Cardiac muscle cell (in vitro differentiated cells and primary cell): ENCODE measurements at regions not wholly inside any gene's neighbourhood (a gene's known extent, or its start where the extent isn't known, plus 50 kb on each side); places are given as distances from the start of the nearest gene placed in this dataset.
"Not testable (repeated sequence)": the region's sequence is repeated elsewhere in the genome, so short reads cannot be mapped to it uniquely, and the experiment has no call there.

ENCODE experiments used
- DNase-seq, 2 donors: peaks; one replicate each; pipeline versions ENCODE4 v3.0.0 to v3.0.0-alpha.2; 2010 to 2017; ENCODE audit warnings: low read depth in 1 of 2, low spot score in 1 of 2
- H3K27ac ChIP-seq: fragments of 200-600 bp; sonication (generic); 2 replicates; pipeline ENCODE4 v1.5.1; 2016
- H3K27me3 ChIP-seq: fragments of 200-600 bp; sonication (generic); 2 replicates; pipeline ENCODE4 v1.6.0; 2016; ENCODE audit warnings: control low read depth
- H3K36me3 ChIP-seq: fragments of 200-600 bp; sonication (generic); 2 replicates; pipeline ENCODE4 v1.5.1; 2016; ENCODE audit warnings: control low read depth
- H3K4me1 ChIP-seq: fragments of 200-600 bp; sonication (generic); 2 replicates; pipeline ENCODE4 v1.8.1; 2017; ENCODE audit warnings: low read depth, mild to moderate bottlenecking, mixed run types
- H3K4me3 ChIP-seq: fragments of 200-600 bp; sonication (generic); 2 replicates; pipeline ENCODE4 v1.5.1; 2016; ENCODE audit warnings: mild to moderate bottlenecking
- H3K9me3 ChIP-seq: fragments of 200-600 bp; sonication (generic); 2 replicates; pipeline ENCODE4 v1.5.1; 2017; ENCODE audit warnings: low read depth, mild to moderate bottlenecking, control low read depth
- TF ChIP-seq, protein P1 (sequence below): IDR thresholded peaks from 2 replicates; pipeline ENCODE4 v1.5.1; 2012; ENCODE audit warnings: low read depth, mild to moderate bottlenecking, low read length

DNA sequence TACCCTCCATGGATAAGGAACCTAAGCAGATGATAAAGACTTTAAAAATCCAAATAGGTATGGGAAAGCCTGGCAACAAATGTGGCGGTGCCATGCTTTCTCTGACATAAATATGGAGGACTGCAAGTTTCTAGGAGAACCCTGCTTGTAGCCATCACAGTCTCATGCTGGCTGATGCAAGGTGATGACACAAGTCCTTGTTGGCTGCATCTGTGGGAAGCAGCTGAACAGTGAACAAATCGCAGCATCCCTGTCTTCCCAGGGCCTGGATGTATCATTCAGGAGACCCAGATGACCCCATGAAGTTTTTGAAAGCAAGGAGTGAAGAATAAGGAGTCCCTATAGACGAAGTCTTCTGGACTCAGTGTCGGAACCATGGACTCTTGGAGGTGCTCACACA, 234.4 kb upstream of the HS3ST1 start:
- H3K27me3 ChIP-seq = no peaks in the 10 kb centered on the region
- TF ChIP-seq, protein P1, sequence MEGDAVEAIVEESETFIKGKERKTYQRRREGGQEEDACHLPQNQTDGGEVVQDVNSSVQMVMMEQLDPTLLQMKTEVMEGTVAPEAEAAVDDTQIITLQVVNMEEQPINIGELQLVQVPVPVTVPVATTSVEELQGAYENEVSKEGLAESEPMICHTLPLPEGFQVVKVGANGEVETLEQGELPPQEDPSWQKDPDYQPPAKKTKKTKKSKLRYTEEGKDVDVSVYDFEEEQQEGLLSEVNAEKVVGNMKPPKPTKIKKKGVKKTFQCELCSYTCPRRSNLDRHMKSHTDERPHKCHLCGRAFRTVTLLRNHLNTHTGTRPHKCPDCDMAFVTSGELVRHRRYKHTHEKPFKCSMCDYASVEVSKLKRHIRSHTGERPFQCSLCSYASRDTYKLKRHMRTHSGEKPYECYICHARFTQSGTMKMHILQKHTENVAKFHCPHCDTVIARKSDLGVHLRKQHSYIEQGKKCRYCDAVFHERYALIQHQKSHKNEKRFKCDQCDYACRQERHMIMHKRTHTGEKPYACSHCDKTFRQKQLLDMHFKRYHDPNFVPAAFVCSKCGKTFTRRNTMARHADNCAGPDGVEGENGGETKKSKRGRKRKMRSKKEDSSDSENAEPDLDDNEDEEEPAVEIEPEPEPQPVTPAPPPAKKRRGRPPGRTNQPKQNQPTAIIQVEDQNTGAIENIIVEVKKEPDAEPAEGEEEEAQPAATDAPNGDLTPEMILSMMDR = no peak

DNA sequence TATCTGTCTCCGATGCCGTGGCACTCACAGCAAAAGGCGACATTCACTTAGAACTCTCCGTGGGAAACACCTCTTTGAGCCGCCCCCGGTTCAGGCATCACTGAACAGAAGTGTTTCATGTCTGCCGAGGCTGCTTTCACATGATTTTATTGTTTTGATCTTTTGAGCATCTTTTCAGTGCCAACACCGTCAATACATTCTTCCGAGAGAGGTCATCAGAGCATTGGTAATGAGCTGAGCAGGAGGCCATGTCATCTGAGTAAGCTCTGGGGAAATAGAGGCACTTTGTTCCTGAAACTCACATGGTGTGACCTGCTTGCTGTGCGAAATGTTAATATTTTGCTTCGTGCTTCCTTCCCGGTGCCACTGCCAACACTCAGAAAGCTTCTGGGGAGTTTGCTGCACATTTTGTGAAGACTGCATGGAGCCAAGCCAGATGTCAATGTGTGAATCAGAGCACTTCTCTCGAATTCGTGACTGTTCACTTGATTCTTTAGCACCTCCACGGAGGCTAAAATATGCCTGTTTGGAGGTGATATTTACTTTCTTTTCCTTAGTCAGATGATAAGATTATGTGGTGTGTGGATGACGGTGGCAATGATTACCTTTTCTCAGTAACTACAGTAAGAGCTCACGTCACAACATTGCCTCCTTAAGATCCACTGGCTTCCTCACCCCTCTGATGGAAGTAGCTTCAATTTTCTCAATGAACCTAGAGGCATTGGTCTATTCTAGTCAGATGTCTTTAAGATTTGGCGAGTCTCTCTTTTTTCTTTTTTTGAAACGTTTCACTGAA, 222.3 kb upstream of the HS3ST1 start:
- H3K4me1 ChIP-seq = no peaks in the 10 kb centered on the region
- H3K36me3 ChIP-seq = no peaks in the 10 kb centered on the region
- no peaks in the 10 kb centered on the region for H3K27me3 ChIP-seq
- TF ChIP-seq, protein P1 = no peak
- DNase-seq = peak in 1 of 2 donors; percentile 48
- H3K27ac ChIP-seq = no peak overlapping the region
- no peaks in the 10 kb centered on the region for H3K9me3 ChIP-seq
- no peak overlapping the region for H3K4me3 ChIP-seq

More for the DNA sequence above, 234.4 kb upstream of the HS3ST1 start:
- H3K36me3 ChIP-seq = no peaks in the 10 kb centered on the region
- no peak overlapping the region for H3K27ac ChIP-seq
- H3K9me3 ChIP-seq = no peaks in the 10 kb centered on the region
- no peaks in the 10 kb centered on the region for H3K4me1 ChIP-seq
- no peak overlapping the region for H3K4me3 ChIP-seq
- DNase-seq = no peak

DNA sequence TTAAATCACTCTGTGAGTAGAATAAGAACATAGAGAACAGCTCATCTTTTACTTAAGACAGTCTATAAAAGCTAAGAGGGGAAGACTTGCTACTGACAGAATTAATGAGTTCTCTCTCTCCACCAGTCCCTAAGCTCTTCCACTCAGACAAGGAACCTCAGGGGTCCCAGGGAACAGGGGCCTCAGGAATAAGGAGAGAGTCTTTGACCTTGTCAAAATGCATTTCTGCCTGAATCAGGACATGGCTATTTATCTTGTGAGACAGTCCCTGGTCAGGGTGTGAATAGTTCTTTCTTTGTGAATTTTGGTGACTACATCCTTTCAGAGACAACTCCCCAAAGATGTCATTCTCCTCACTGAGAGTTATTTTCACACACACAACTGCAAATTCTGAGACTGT, 218.7 kb upstream of the HS3ST1 start:
- H3K27ac ChIP-seq = no peak overlapping the region
- no peak for DNase-seq
- H3K27me3 ChIP-seq = no peaks in the 10 kb centered on the region
- H3K36me3 ChIP-seq = no peaks in the 10 kb centered on the region
- TF ChIP-seq, protein P1 = no peak
- H3K4me1 ChIP-seq = no peaks in the 10 kb centered on the region
- H3K9me3 ChIP-seq = no peaks in the 10 kb centered on the region
- no peak overlapping the region for H3K4me3 ChIP-seq

DNA sequence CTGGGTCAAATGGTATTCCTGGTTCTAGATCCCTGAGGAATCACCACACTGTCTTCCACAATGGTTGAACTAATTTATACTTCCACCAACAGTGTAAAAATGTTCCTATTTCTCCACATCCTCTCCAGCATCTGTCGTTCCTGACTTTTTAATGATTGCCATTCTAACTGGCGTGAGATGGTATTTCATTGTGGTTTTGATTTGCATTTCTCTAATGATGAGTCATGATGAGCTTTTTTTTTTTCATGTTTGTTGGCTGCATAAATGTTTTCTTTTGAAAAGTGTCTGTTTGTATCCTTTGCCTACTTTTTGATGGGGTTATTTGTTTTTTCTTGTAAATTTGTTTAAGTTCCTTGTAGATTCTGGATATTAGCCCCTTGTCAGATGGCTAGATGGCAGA, 214.4 kb upstream of the HS3ST1 start:
- H3K9me3 ChIP-seq, H3K36me3 ChIP-seq, H3K27ac ChIP-seq, H3K27me3 ChIP-seq, H3K4me3 ChIP-seq, H3K4me1 ChIP-seq: not testable (repeated sequence)
- DNase-seq = peak in 1 of 2 donors; percentile 36

DNA sequence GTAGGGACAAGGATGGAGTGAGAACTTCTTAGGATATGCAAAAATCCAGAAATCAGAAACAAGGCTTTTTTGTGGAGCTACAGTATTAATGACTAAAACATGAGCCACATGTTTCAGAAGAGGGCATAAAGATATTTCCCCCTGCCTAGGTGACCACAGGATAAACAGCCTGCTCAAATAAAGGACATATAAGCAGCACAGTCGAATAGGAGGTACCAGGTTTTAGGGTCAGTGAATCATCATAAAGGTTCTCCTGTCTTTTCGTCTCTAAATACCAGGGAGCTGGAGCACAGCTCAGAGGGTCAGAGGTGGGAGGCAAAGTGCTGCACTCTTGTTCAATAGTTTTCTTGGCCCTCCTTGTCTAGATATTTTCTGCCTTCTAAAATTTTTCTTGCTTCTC, 211.9 kb upstream of the HS3ST1 start:
- TF ChIP-seq, protein P1 = no peak

DNA sequence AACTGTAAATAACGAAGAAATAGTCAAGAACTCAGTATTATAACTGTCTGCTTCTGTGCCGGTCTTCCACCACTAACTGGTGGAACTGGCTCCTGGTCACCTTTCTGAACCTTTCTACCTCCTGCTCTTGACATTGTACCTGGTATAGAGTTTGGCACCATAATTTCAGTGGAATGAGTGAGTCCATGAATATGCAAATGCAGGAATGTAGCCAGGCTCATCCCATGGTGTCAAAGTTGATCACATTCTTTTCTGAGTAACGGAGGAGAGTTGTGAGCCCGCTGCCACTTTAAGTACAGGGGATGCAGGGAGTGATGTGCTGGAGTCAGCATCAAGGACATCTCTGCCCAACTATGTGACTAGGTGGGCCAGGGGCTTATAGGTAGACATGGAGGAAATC, 207.9 kb upstream of the HS3ST1 start:
- TF ChIP-seq, protein P1 = no peak
- Histone ChIP-seq H3K36me3 (no peaks in the 10 kb centered on the region), H3K9me3 (no peaks in the 10 kb centered on the region), H3K27me3 (no peaks in the 10 kb centered on the region), H3K4me3 (no peak overlapping the region), H3K27ac (no peak overlapping the region), H3K4me1 (no peaks in the 10 kb centered on the region)
- no peak for DNase-seq

More for the DNA sequence above, 211.9 kb upstream of the HS3ST1 start:
- Histone ChIP-seq H3K36me3 (no peaks in the 10 kb centered on the region), H3K9me3 (no peaks in the 10 kb centered on the region), H3K27ac (no peak overlapping the region), H3K27me3 (no peaks in the 10 kb centered on the region), H3K4me3 (no peak overlapping the region), H3K4me1 (no peaks in the 10 kb centered on the region)
- no peak for DNase-seq
